PC-3 (cell line): ENCODE measurements at regions not wholly inside any gene's neighbourhood (a gene's known extent, or its start where the extent isn't known, plus 50 kb on each side); places are given as distances from the start of the nearest gene placed in this dataset.

Experiments
- ATAC-seq: fragments of 200-7000 bp; cut with Tn5 transposase; 2 replicates; pipeline ENCODE4 v1.9.1; 2020; ENCODE audit warnings: mild to moderate bottlenecking, moderate library complexity
- BruUV-seq: library from RNA; stranded (reverse); fragments of 400-500 nt; replicated peaks from 2 replicates; lab custom pipeline; 2021; lab: Mats Ljungman, UMichigan
- CTCF ChIA-PET: fragments of 300-600 bp; sonication (Branson Sonifier 250); formaldehyde crosslinking; loops from one replicate; lab custom pipeline; 2022; ENCODE audit warnings: antibody characterized with exemption; lab: Charles Lee
- POLR2A ChIA-PET: fragments of 300-600 bp; sonication (Branson Sonifier 250); formaldehyde crosslinking; loops from one replicate; lab custom pipeline; 2022; ENCODE audit warnings: antibody characterized with exemption; ENCODE audit not compliant: unreplicated experiment; lab: Charles Lee
- DNase-seq: peaks from one replicate; pipeline ENCODE4 v3.0.0-alpha.2; 2015
- H2AFZ ChIP-seq: fragments of 300-600 bp; sonication (generic); 2 replicates; pipeline ENCODE4 v1.6.0; 2016; ENCODE audit warnings: antibody characterized with exemption, low read length
- H3F3A ChIP-seq: fragments of 300-600 bp; sonication (generic); one replicate; pipeline ENCODE4 v1.6.0; 2017; ENCODE audit warnings: antibody characterized with exemption, low read length, control low read depth, mild to moderate bottlenecking; ENCODE audit not compliant: unreplicated experiment
- H3K27ac ChIP-seq: fragments of 300-600 bp; sonication (generic); 2 replicates; pipeline ENCODE4 v1.5.1; 2016; ENCODE audit warnings: mild to moderate bottlenecking, low read length
- H3K27me3 ChIP-seq: fragments of 300-600 bp; sonication (generic); 2 replicates; pipeline ENCODE4 v1.6.1; 2016; ENCODE audit warnings: low read length, mixed read lengths
- H3K36me3 ChIP-seq: fragments of 300-600 bp; sonication (generic); 2 replicates; pipeline ENCODE4 v1.6.1; 2016; ENCODE audit warnings: low read depth, mixed run types, low read length, mixed read lengths
- H3K4me1 ChIP-seq: fragments of 300-600 bp; sonication (generic); 2 replicates; pipeline ENCODE4 v1.5.1; 2016; ENCODE audit warnings: low read length; ENCODE audit not compliant: insufficient read depth
- H3K4me2 ChIP-seq: fragments of 300-600 bp; sonication (generic); 2 replicates; pipeline ENCODE4 v1.6.0; 2016; ENCODE audit warnings: low read length
- H3K4me3 ChIP-seq: fragments of 300-600 bp; sonication (generic); 2 replicates; pipeline ENCODE4 v1.5.1; 2016; ENCODE audit warnings: mild to moderate bottlenecking, low read length, mixed read lengths
- H3K79me2 ChIP-seq: fragments of 300-600 bp; sonication (generic); 2 replicates; pipeline ENCODE4 v1.6.1; 2017; ENCODE audit warnings: low read length, mixed read lengths
- H3K9ac ChIP-seq: fragments of 300-600 bp; sonication (generic); 2 replicates; pipeline ENCODE4 v1.6.0; 2016; ENCODE audit warnings: mild to moderate bottlenecking, low read length
- H3K9me2 ChIP-seq: fragments of 300-600 bp; sonication (generic); replicated peaks from 2 replicates; pipeline ENCODE4 v1.6.1; 2016; ENCODE audit warnings: mixed run types, low read length, mixed read lengths
- H3K9me3 ChIP-seq: fragments of 300-600 bp; sonication (generic); 2 replicates; pipeline ENCODE4 v1.6.1; 2016; ENCODE audit warnings: low read length, mixed read lengths
- H4K20me1 ChIP-seq: fragments of 300-600 bp; sonication (generic); 2 replicates; pipeline ENCODE4 v1.6.1; 2016; ENCODE audit warnings: low read length, mixed read lengths
- CTCF ChIP-seq: fragments of 300-600 bp; sonication (generic); conservative IDR thresholded peaks from 2 replicates; pipeline ENCODE4 v1.5.1; 2017; ENCODE audit warnings: antibody characterized with exemption, low read depth, mild to moderate bottlenecking, low read length
- EZH2 ChIP-seq: fragments of 300-600 bp; sonication (generic); IDR thresholded peaks from one replicate; pipeline ENCODE4 v1.6.1; 2017; ENCODE audit warnings: antibody characterized with exemption, mild to moderate bottlenecking, low read length; ENCODE audit not compliant: unreplicated experiment
- EZH2phosphoT487 ChIP-seq: fragments of 300-600 bp; sonication (generic); IDR thresholded peaks from 2 replicates; pipeline ENCODE4 v1.6.1; 2018; ENCODE audit warnings: mild to moderate bottlenecking, antibody characterized with exemption, low read length, borderline replicate concordance
- intact Hi-C: fragments of 100-400 bp; cut with micrococcal nuclease; formaldehyde crosslinking; loops from 2 replicates; pipeline ENCODE4 v1.9.0; 2023

- no peak overlapping the region for H3K27ac ChIP-seq
- no peak for ATAC-seq
- H3K9ac ChIP-seq: no peak overlapping the region
- no peak overlapping the region for H3K4me2 ChIP-seq
- TF ChIP-seq CTCF (no peak), EZH2 (no peak), EZH2phosphoT487 (no peak)
- H2AFZ ChIP-seq: no peak overlapping the region
- H3K4me1 ChIP-seq: no peaks in the 10 kb centered on the region
- no peak overlapping the region for H3K4me3 ChIP-seq
- intact Hi-C loops: no loop called here
- no peaks in the 10 kb centered on the region for H4K20me1 ChIP-seq
- H3K36me3 ChIP-seq: no peaks in the 10 kb centered on the region
- 0 out of 2 replicates have a peak, but pooled peaks cover 22% of the 10 kb centered on the region for H3K27me3 ChIP-seq
- POLR2A ChIA-PET: no interaction called here
- H3F3A ChIP-seq: no peaks in the 10 kb centered on the region
- CTCF ChIA-PET: no interaction called here
- H3K9me2 ChIP-seq: no peaks in the 10 kb centered on the region
- DNase-seq: no peak
- no TSS peak for BruUV-seq
- no peaks in the 10 kb centered on the region for H3K9me3 ChIP-seq
- no peaks in the 10 kb centered on the region for H3K79me2 ChIP-seq
These were observed 578.8 kb downstream of the CDH11 start for GRCh38 chr16:64543031-64543430.

- H3K79me2 ChIP-seq: no peaks in the 10 kb centered on the region
- BruUV-seq: no TSS peak
- H3K4me1 ChIP-seq: no peaks in the 10 kb centered on the region
- intact Hi-C loops: no loop called here
- H3K4me2 ChIP-seq: no peak overlapping the region
- no peaks in the 10 kb centered on the region for H3F3A ChIP-seq
- no peak overlapping the region for H3K27ac ChIP-seq
- no peak overlapping the region for H3K4me3 ChIP-seq
- no peaks in the 10 kb centered on the region for H3K9me3 ChIP-seq
- no peak overlapping the region for H3K9ac ChIP-seq
- TF ChIP-seq EZH2phosphoT487 (no peak), CTCF (no peak), EZH2 (no peak)
- ChIA-PET POLR2A (no interaction called here), CTCF (no interaction called here)
- H2AFZ ChIP-seq: no peak overlapping the region
- H3K27me3 ChIP-seq: 0 out of 2 replicates have a peak, but pooled peaks cover 29% of the 10 kb centered on the region
- DNase-seq (no peak), ATAC-seq (no peak)
- no peaks in the 10 kb centered on the region for H3K9me2 ChIP-seq
- H4K20me1 ChIP-seq: no peaks in the 10 kb centered on the region
- H3K36me3 ChIP-seq: no peaks in the 10 kb centered on the region
These were observed 579.7 kb downstream of the CDH11 start for GRCh38 chr16:64542152-64542551.

- Histone ChIP-seq H4K20me1 (no peaks in the 10 kb centered on the region), H3K9me2 (no peaks in the 10 kb centered on the region), H3F3A (no peaks in the 10 kb centered on the region), H3K9ac (no peak overlapping the region), H3K36me3 (no peaks in the 10 kb centered on the region), H3K79me2 (no peaks in the 10 kb centered on the region), H3K9me3 (no peaks in the 10 kb centered on the region), H3K27me3 (peaks cover 33% of the 10 kb centered on the region; the same call in 1 of the 2 replicates), H3K27ac (no peak overlapping the region), H2AFZ (no peak overlapping the region), H3K4me3 (no peak overlapping the region), H3K4me2 (no peak overlapping the region), H3K4me1 (no peaks in the 10 kb centered on the region)
- DNase-seq (no peak), ATAC-seq (no peak)
- TF ChIP-seq EZH2 (no peak), EZH2phosphoT487 (no peak), CTCF (no peak)
- no TSS peak for BruUV-seq
- POLR2A ChIA-PET: no interaction called here
- CTCF ChIA-PET: no interaction called here
- intact Hi-C loops: no loop called here
These were observed 580.2 kb downstream of the CDH11 start for GRCh38 chr16:64541621-64542020.
